ENCODE measurements at regions not wholly inside any gene's neighbourhood (a gene's known extent, or its start where the extent isn't known, plus 50 kb on each side); places are given as distances from the start of the nearest gene placed in this dataset.

- no peak overlapping the region for H3K27ac ChIP-seq (ENCODE audit: low read length)
- no peaks in the 10 kb centered on the region for H3K36me3 ChIP-seq (ENCODE audit: control insufficient read depth, insufficient read depth, low read length)
- DNase-seq (ENCODE audit: low read depth, low spot score): no peak
- H3K9me3 ChIP-seq (ENCODE audit: control insufficient read depth, insufficient read depth, low read depth, low read length): no peaks in the 10 kb centered on the region
- POLR2A ChIA-PET: no interaction called here
- no peak overlapping the region for H3K4me3 ChIP-seq (ENCODE audit: low read depth in 2 of 2, low read length in 2 of 2)
- H3K27me3 ChIP-seq (ENCODE audit: control insufficient read depth, insufficient read depth, low read length): no peaks in the 10 kb centered on the region
- BruUV-seq (replicated peaks): no TSS peak
- in situ Hi-C loops (cut with HindIII; ENCODE audit: low pct_unique_long_range_greater_than_20kb, low sequenced_read_pairs): no loop called here
- no peak for TF ChIP-seq TCF7L2 (IDR thresholded peaks at IDR 0.05; ENCODE audit: low read depth, low read length)
- no peak for TF ChIP-seq SIN3A (IDR thresholded peaks at IDR 0.05; ENCODE audit: borderline replicate concordance, insufficient read depth, low read depth, low read length)
- TF ChIP-seq, protein P1, sequence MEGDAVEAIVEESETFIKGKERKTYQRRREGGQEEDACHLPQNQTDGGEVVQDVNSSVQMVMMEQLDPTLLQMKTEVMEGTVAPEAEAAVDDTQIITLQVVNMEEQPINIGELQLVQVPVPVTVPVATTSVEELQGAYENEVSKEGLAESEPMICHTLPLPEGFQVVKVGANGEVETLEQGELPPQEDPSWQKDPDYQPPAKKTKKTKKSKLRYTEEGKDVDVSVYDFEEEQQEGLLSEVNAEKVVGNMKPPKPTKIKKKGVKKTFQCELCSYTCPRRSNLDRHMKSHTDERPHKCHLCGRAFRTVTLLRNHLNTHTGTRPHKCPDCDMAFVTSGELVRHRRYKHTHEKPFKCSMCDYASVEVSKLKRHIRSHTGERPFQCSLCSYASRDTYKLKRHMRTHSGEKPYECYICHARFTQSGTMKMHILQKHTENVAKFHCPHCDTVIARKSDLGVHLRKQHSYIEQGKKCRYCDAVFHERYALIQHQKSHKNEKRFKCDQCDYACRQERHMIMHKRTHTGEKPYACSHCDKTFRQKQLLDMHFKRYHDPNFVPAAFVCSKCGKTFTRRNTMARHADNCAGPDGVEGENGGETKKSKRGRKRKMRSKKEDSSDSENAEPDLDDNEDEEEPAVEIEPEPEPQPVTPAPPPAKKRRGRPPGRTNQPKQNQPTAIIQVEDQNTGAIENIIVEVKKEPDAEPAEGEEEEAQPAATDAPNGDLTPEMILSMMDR (IDR thresholded peaks at IDR 0.05): no peak
- no peak for TF ChIP-seq REST (IDR thresholded peaks at IDR 0.05; ENCODE audit: insufficient read depth in 1 of 2, low read depth in 2 of 2, low read length in 1 of 2)
- TF ChIP-seq POLR2AphosphoS5 (IDR thresholded peaks at IDR 0.05; ENCODE audit: low read depth, low read length): no peak
- CTCF ChIA-PET: interaction anchor here (0.7 kb wide), 1 partner anchor 13 kb away, joined by 6 read pairs; no protein-coding TSS in a partner anchor
- no peak for ATAC-seq
- intact Hi-C loops (cut with micrococcal nuclease; ENCODE audit: unreplicated experiment): no loop called here
- H3K4me1 ChIP-seq (ENCODE audit: control insufficient read depth, insufficient read depth, low read length): no peaks in the 10 kb centered on the region
These were observed 152.4 kb downstream of the BMP2 start for GRCh38 chr20:6919792-6920468.

- ATAC-seq: no peak
- Histone ChIP-seq H3K36me3 (ENCODE audit: control insufficient read depth, insufficient read depth, low read length) (no peaks in the 10 kb centered on the region), H3K27ac (ENCODE audit: low read length) (no peak overlapping the region), H3K27me3 (ENCODE audit: control insufficient read depth, insufficient read depth, low read length) (no peaks in the 10 kb centered on the region), H3K4me1 (ENCODE audit: control insufficient read depth, insufficient read depth, low read length) (no peaks in the 10 kb centered on the region), H3K9me3 (ENCODE audit: control insufficient read depth, insufficient read depth, low read depth, low read length) (no peaks in the 10 kb centered on the region), H3K4me3 (ENCODE audit: low read depth in 2 of 2, low read length in 2 of 2) (no peak overlapping the region)
- in situ Hi-C loops (cut with HindIII; ENCODE audit: low pct_unique_long_range_greater_than_20kb, low sequenced_read_pairs) (no loop called here), intact Hi-C loops (cut with micrococcal nuclease; ENCODE audit: unreplicated experiment) (no loop called here)
- TF ChIP-seq REST (IDR thresholded peaks at IDR 0.05; ENCODE audit: insufficient read depth in 1 of 2, low read depth in 2 of 2, low read length in 1 of 2) (no peak), SIN3A (IDR thresholded peaks at IDR 0.05; ENCODE audit: borderline replicate concordance, insufficient read depth, low read depth, low read length) (no peak), POLR2AphosphoS5 (IDR thresholded peaks at IDR 0.05; ENCODE audit: low read depth, low read length) (no peak)
- no TSS peak for BruUV-seq (replicated peaks)
- ChIA-PET CTCF (no interaction called here), POLR2A (no interaction called here)
- no peak for DNase-seq (ENCODE audit: low read depth, low spot score)
These were observed 153.6 kb downstream of the BMP2 start for GRCh38 chr20:6920991-6921613.

All from Panc1 (cell line).